Upper lobe of left lung (tissue), 6 donors: ENCODE measurements at regions not wholly inside any gene's neighbourhood (a gene's known extent, or its start where the extent isn't known, plus 50 kb on each side); places are given as distances from the start of the nearest gene placed in this dataset.

Experiments used
- ATAC-seq, 2 donors: fragments of 200-7000 bp; cut with Tn5 transposase; one replicate each; pipeline ENCODE4 v1.9.1; 2022; ENCODE audit warnings: mild to moderate bottlenecking in 2 of 2, moderate library complexity in 2 of 2; ENCODE audit not compliant: low FRiP score in 2 of 2
- DNase-seq, 2 donors: peaks; one replicate each; pipeline ENCODE4 v3.0.0-alpha.2; 2019 to 2020
- H3K27ac ChIP-seq, 4 donors: fragments of 200-600 bp; sonication (generic); one replicate each; pipeline ENCODE4 v1.5.1; 2016 to 2019
- H3K27me3 ChIP-seq, 4 donors: fragments of 200-600 bp; sonication (generic); one replicate each; pipeline ENCODE4 v1.5.1; 2017 to 2019
- H3K36me3 ChIP-seq, 4 donors: fragments of 200-600 bp; sonication (generic); one replicate each; pipeline ENCODE4 v1.5.1; 2016 to 2019
- H3K4me1 ChIP-seq, 4 donors: fragments of 200-600 bp; sonication (generic); one replicate each; pipeline ENCODE4 v1.5.1; 2018 to 2019
- H3K4me3 ChIP-seq, 4 donors: fragments of 200-600 bp; sonication (generic); one replicate each; pipeline ENCODE4 v1.5.1; 2017 to 2019; ENCODE audit warnings: mild to moderate bottlenecking in 2 of 4, moderate library complexity in 1 of 4
- H3K9me3 ChIP-seq, 4 donors: fragments of 200-600 bp; sonication (generic); one replicate each; pipeline ENCODE4 v1.5.1; 2018 to 2019
- CTCF ChIP-seq, 6 experiments: fragments of 450-650 bp in 4 of 6; fragments of 200-600 bp in 2 of 6; sonication (generic) in 2 of 6; IDR thresholded peaks; one replicate each; pipeline ENCODE4 v1.5.1; 2016 to 2019; ENCODE audit warnings: antibody characterized with exemption in 6 of 6
- EP300 ChIP-seq, 4 donors: sonication (generic); formaldehyde crosslinking; IDR thresholded peaks; one replicate each; pipeline ENCODE4 v1.5.1; 2017; ENCODE audit warnings: antibody characterized with exemption in 4 of 4, control low read depth in 2 of 4
- POLR2A ChIP-seq, 4 donors: fragments of 450-650 bp; IDR thresholded peaks; one replicate each; pipeline ENCODE4 v1.5.1; 2016 to 2017; ENCODE audit warnings: antibody characterized with exemption in 4 of 4, mild to moderate bottlenecking in 2 of 4
- POLR2AphosphoS5 ChIP-seq, 2 donors: sonication (generic); formaldehyde crosslinking; IDR thresholded peaks; one replicate each; pipeline ENCODE4 v1.5.1; 2017; ENCODE audit warnings: antibody characterized with exemption in 2 of 2
- WGBS, 2 donors: methylation state at CpG; one replicate each; pipeline ENCODE4 v1.1.5; 2017 to 2018; 5-methylcytosine and 5-hydroxymethylcytosine counted together
- donor health status: DM: no; HTN: no; CAD: no; lungs with moderate emphysema.
- donor health status: DM: no; HTN: yes; CAD: no; lungs with severe emphysema.

- peak in 1 of 2 donors; percentile 36 for ATAC-seq
- DNase-seq = peak in 1 of 2 donors; percentile 50
- 55 to 62% methylated on average over 6 of the region's 6 CpGs for WGBS, 2 donors
Measured at GRCh38 chr1:34460193-34460592, 283.5 kb downstream of the C1orf94 start.

GRCh38 chr1:34470401-34470800, 284.4 kb upstream of the GJB5 start:
- TF ChIP-seq EP300 (IDR thresholded peaks at IDR 0.05) = no peak
- no peak for TF ChIP-seq CTCF (IDR thresholded peaks at IDR 0.05)
- no peak for TF ChIP-seq POLR2A (IDR thresholded peaks at IDR 0.05)
- no peak for TF ChIP-seq POLR2AphosphoS5 (IDR thresholded peaks at IDR 0.05)
- Histone ChIP-seq H3K4me3 (no peak overlapping the region), H3K9me3 (no peaks in the 10 kb centered on the region), H3K27ac (no peak overlapping the region), H3K4me1 (no peaks in the 10 kb centered on the region), H3K36me3 (no peaks in the 10 kb centered on the region), H3K27me3 (no peaks in the 10 kb centered on the region)
- 66 to 71% methylated on average over 4 to 6 of the region's 6 CpGs for WGBS, 2 donors
- ATAC-seq = no peak
- DNase-seq = no peak

More at GRCh38 chr1:34460193-34460592, 283.5 kb downstream of the C1orf94 start:
- no peaks in the 10 kb centered on the region for H3K4me1 ChIP-seq
- TF ChIP-seq CTCF (IDR thresholded peaks at IDR 0.05) (peak in 5 of 6 experiments; percentile 24 to 51 (median 27)), EP300 (IDR thresholded peaks at IDR 0.05) (no peak)
- no peak overlapping the region for H3K4me3 ChIP-seq
- no peaks in the 10 kb centered on the region for H3K36me3 ChIP-seq
- H3K9me3 ChIP-seq = no peaks in the 10 kb centered on the region
- no peak overlapping the region for H3K27ac ChIP-seq
- no peaks in the 10 kb centered on the region for H3K27me3 ChIP-seq

GRCh38 chr1:34474566-34474965, 280.3 kb upstream of the GJB5 start:
- Histone ChIP-seq H3K4me1 (no peaks in the 10 kb centered on the region), H3K27ac (no peak overlapping the region), H3K4me3 (no peak overlapping the region), H3K36me3 (no peaks in the 10 kb centered on the region), H3K9me3 (no peaks in the 10 kb centered on the region), H3K27me3 (no peaks in the 10 kb centered on the region)
- TF ChIP-seq POLR2AphosphoS5 (IDR thresholded peaks at IDR 0.05) (no peak), POLR2A (IDR thresholded peaks at IDR 0.05) (no peak), CTCF (IDR thresholded peaks at IDR 0.05) (no peak), EP300 (IDR thresholded peaks at IDR 0.05) (no peak)
- DNase-seq (no peak), ATAC-seq (no peak)
- WGBS, 2 donors = 70 to 81% methylated on average over 4 to 5 of the region's 5 CpGs

GRCh38 chr1:34476371-34476770, 278.5 kb upstream of the GJB5 start:
- Histone ChIP-seq H3K36me3 (no peaks in the 10 kb centered on the region), H3K27ac (no peak overlapping the region), H3K9me3 (no peaks in the 10 kb centered on the region), H3K4me1 (no peaks in the 10 kb centered on the region), H3K4me3 (no peak overlapping the region), H3K27me3 (no peaks in the 10 kb centered on the region)
- 63 to 73% methylated on average over 3 of the region's 3 CpGs for WGBS, 2 donors
- no peak for ATAC-seq
- TF ChIP-seq CTCF (IDR thresholded peaks at IDR 0.05) = no peak
- no peak for TF ChIP-seq POLR2AphosphoS5 (IDR thresholded peaks at IDR 0.05)
- TF ChIP-seq EP300 (IDR thresholded peaks at IDR 0.05) = no peak
- no peak for TF ChIP-seq POLR2A (IDR thresholded peaks at IDR 0.05)
- DNase-seq = no peak

- ATAC-seq = no peak
- TF ChIP-seq CTCF (IDR thresholded peaks at IDR 0.05) = no peak
- no peak for TF ChIP-seq EP300 (IDR thresholded peaks at IDR 0.05)
- no peak for TF ChIP-seq POLR2AphosphoS5 (IDR thresholded peaks at IDR 0.05)
- no peak for TF ChIP-seq POLR2A (IDR thresholded peaks at IDR 0.05)
- Histone ChIP-seq H3K9me3 (no peaks in the 10 kb centered on the region), H3K27ac (no peak overlapping the region), H3K4me1 (no peaks in the 10 kb centered on the region), H3K27me3 (no peaks in the 10 kb centered on the region), H3K36me3 (no peaks in the 10 kb centered on the region), H3K4me3 (no peak overlapping the region)
- no peak for DNase-seq
- WGBS, 2 donors = 86 to 88% methylated on average over 2 of the region's 2 CpGs
Measured at GRCh38 chr1:34477632-34478141, 277.2 kb upstream of the GJB5 start.
